LoVo (cell line): ENCODE measurements at regions not wholly inside any gene's neighbourhood (a gene's known extent, or its start where the extent isn't known, plus 50 kb on each side); places are given as distances from the start of the nearest gene placed in this dataset.
"Not testable (repeated sequence)": the region's sequence is repeated elsewhere in the genome, so short reads cannot be mapped to it uniquely, and the experiment has no call there.

Source experiments
- DNase-seq: peaks from one replicate; pipeline ENCODE4 v3.0.0-alpha.2; 2016; ENCODE audit warnings: low spot score

DNA sequence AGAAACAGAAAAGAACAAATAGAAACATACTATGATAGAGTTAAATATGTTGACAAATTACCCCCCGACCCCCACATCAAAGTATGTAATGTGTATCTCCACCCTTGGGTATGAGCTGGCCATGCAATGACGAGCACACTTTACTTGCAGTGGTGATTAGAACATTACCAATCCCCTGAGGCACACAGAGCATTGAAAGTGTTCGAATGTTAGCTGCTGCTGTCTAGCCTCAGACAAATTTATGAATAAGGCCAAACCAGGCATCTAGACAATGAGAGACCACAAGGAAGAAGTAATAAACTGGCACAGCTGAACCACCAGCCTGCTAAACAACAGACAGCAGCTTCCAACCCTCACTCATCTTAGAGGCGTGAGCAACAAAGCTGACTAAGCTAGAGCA is 380.5 kb downstream of the DSEL start:
- no peak for DNase-seq

DNA sequence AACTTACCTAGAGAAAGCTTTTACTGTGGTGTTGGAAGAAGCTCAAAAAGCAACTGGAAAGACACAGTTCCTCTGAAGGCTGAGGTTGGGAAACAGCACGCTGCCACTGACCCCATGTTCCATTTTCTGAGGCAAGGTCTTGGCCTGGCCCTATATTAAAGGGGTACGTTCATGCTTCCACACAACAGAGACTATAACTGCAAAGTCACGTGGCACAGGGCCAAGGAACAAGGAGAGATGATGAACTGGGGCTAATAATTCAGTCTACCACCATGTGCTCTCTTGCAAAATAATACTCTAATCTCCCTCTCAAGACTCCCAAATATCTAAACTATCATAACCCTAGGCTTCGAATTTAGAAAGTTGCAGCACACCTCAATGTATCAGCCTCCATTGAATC is 381.6 kb downstream of the DSEL start:
- DNase-seq = no peak

DNA sequence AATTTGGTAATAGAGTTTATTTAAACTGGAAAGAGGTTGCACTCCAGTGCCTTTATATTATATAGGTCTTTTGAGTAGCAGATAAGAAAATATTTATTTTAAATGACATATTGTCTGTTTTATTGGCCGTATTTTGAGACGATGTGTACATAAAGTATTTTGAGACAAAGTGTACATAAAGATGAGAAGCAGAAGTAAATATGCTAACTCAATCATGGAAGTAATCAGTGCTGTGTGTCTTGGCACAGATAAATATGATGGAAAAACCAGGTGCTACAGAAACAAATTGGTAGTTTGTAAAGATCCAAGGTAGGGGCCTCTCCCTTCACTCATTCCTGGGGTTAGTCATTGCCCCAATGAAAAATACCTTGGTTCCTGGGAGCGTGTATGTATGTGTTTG is 382.9 kb downstream of the DSEL start:
- DNase-seq = no peak

DNA sequence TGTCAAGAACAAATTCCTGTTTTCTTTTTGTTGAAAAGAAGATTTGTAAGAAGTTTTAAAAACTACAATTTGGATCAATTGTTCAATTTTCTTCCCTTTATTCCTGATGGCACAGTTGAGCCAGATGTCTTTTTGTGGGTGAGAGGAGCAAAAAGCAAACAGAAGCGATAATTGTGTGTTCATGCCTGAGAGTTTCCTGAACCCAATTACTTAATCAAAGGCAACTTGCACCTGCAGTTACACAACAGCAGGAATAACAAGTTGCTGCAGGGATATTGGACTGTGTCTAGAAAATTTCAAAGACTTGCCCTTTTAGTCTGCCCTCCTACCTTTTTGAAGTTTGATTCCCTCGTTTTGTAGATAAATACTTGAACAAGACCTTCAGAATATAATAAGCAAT is 383.6 kb downstream of the DSEL start:
- no peak for DNase-seq

DNA sequence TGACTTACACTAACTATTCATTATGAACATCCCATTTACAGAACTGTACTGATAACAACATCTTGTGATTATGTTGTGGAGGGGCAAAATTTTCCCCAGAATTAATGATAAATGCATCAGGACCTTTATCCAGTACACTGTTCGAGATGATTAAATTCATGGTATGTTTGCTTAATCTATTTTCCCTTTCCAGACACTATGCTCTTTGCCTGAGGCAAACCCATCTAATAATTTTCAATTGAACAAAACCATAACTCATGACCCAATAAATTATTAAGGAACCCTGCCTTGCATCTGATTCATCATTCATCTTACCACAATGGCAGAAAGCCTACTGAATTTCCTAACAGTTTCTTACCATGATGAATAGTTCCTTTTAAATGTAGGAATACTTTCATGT is 385.0 kb downstream of the DSEL start:
- DNase-seq = no peak

DNA sequence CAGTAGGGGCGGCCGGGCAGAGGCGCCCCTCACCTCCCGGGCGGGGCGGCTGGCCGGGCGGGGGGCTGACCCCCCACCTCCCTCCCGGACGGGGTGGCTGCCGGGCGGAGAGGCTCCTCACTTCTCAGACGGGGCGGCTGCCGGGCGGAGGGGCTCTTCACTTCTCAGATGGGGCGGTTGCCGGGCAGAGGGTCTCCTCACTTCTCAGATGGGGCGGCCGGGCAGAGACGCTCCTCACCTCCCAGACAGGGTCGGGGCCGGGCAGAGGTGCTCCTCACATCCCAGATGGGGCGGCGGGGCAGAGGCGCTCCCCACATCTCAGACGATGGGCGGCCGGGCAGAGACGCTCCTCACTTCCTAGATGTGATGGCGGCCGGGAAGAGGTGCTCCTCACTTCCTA is 389.8 kb downstream of the DSEL start:
- not testable (repeated sequence) for DNase-seq

DNA sequence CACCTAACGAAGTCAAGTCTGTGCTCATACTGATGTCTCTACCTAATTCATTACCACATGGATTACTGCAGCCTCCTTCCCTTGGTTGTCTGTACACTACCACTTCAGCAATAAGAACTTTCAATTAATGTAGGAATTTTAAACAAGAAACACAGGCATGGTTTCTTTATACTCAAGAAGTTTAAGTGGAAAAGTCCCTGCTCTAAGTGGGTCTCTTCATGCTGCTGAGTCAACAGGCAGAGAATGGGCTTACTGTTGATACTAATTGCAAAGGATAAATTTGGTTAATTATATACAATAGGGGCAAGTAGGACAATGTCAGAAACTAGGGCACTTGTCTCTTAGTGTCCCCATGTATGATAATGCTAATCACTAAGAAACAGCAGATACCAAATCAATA is 392.6 kb downstream of the DSEL start:
- DNase-seq = no peak

DNA sequence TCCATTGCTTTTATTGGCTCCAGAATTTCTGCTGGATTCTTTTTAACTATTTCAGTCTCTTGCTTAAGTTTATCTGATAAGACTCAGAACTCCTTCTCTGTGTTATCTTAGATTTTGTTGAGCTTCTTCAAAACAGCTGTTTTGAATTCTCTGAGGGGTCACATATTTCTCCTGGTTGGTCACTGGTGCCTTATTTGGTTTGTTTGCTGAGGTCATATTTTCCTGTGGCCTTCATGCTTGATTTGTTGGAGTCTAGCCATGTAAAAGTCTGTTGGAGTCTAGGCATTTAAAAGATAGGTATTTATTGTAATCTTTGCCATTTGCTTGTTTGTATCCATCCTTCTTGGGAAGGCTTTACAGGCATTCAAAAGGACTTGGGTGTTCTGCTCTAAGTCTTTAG is 398.7 kb downstream of the DSEL start:
- no peak for DNase-seq

DNA sequence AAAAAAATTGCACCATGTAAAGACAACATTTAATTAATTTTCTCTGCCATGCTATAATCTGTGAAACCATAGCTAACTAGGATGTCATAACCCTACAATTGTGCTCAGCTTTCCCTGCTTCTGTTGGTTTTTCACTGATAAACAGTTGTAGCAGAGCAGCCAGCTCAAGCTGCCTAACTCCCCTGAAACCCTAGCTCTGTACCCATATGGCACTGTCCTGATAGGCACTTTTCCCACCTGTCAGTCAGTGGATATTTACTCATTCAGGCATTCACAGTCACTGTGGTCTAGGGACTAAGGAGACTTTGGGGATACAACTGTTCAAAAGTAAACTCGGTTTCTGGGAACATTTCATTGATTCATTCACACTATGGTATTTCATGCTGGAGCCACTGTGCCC is 407.0 kb downstream of the DSEL start:
- DNase-seq = no peak

DNA sequence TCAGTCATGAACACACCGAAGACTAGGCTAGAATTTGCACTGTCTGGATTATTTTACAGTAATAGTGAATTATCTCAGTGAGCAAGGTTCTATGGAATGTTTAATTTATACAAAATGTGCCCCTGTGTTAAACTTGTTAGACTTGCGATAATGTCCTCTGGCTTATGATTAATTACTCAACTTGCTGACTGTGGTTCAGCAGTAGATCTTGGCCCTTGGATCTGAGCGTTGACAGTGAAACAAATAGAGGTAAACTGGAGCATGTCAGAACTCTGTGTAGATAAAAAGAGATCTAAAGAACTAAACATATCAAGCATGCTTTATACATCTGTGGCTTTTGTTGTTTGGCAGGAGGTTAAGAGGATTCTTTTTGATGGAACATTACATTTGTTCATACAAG is 407.6 kb downstream of the DSEL start:
- no peak for DNase-seq

DNA sequence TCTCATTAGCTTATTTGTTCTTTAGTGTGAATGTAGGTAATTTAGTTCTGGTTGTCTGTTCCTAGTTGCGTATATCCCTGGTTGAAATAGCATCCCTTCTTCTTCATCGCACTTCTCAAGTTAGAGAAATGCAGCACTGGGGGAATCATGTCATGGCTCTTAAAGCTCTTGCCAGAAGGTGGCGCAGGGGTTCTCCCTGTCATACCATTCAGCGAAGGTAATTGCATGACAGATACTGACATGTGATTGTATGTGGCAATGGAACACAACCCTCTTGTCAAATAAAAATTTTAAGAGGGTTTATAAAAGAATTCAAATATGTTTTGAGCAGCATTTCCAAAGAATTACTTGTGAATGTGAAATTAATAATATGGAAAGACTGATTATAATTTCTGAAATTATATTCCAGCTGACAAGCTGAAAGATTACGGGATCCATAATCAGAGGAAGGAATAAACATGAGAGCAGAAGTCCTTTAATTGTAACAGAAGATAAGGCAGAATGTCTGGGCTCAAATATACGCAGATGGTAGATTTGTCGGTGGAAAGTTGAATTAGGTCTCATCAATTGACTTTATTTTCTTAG is 411.7 kb downstream of the DSEL start:
- DNase-seq = peak; percentile 67

DNA sequence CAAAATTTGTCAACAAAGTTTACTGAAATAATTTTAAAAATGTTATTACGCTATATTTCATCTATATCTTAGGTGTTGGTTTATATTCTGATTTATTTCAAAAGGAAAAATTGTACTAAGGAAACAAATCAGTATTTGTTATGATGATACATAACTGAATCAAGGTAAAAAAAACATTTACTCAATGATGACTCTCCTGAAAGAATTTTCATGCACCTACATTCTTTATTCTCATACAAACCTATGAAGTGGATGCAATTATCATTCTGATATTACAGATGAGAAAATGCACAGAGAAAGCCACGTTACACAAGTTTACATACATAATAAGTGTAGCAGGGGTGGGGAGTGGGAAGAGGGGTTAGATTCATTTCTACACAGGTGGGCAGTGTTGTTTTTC is 422.4 kb downstream of the DSEL start:
- no peak for DNase-seq

DNA sequence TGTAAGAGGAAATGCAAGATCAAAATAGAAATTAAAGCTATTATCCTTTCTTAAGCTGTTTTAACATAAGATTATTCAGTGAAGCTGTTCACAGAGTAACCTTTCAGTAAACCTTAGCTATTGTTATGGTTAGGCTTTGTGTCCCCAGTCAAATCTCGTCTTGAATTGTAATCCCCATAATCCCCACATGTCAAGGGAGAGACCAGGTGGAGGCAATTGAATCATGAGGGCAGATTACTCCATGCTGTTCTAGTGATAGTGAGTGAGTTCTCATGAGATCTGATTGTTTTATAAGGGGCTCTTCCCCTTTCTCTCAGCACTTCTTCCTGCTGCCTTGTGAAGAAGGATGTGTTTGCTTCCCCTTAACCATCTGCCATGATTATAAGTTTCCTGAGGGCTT is 424.4 kb downstream of the DSEL start:
- no peak for DNase-seq

DNA sequence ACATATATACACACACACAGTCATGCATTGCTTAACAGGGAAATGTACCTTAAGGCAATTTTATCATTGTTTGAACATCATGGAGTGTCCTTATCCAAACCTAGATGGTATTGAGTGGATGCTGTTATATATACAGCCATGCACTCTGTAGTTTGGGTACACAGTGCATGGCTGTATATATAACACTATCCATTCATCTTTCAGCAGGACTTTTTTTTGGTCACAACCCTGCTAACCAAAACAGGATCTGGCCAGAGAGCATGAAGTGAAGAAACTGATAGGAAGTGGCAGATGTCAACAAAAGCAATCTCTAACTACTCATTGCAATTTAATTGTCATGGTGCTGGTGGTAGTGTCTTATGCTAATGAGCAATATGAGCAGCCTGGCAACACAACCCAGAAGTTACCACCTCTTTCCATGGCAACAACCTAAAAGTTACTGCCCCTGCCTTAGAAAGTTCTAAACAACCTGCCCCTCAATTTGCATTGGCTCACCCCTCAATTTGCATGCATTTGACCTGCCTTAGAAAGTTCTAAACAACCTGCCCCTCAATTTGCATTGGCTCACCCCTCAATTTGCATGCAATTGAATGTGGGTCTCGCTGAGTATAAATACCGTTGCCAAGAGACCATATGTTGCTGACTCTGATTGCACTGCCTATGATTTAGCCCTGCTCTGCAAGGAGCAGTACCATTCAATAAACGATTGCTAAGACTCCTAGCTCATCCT is 434.9 kb downstream of the DSEL start:
- DNase-seq = no peak

DNA sequence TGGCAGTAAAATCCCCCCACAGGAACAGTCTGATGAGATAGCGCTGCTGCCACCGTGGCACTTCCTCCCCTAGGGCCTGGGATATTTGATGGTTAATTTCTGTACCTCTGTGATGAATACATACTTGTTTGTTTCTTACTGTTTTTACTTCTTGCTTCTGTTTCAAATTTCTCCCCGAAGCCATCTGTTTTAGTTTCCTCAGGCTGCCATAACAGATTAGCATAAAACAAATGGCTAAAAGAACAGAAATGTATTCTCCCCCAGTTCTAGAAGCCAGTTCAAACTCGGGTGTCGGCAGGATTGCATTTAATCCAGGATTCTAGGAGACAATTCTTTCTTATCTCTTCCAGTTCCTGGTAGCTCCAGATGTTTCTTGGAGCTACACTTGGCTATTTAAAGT is 435.9 kb downstream of the DSEL start:
- no peak for DNase-seq

DNA sequence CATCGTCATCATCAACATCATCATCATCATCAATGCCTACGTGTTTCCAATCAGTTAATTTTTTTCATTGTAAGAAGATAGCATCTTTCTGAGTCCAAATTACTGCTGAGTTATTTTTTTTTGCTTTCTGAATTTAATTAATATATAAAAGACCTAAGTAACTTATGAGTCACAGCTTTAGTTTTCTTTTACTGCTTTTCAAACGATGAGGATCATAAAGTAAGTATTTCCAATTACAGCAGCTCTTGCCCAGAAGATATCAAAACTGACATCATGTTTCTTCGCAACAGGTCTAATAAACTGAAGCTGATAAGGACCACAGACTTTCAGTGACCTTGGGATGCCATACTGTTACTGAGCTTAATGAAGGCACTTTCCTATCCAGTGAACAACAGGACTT is 442.2 kb downstream of the DSEL start:
- DNase-seq = no peak

DNA sequence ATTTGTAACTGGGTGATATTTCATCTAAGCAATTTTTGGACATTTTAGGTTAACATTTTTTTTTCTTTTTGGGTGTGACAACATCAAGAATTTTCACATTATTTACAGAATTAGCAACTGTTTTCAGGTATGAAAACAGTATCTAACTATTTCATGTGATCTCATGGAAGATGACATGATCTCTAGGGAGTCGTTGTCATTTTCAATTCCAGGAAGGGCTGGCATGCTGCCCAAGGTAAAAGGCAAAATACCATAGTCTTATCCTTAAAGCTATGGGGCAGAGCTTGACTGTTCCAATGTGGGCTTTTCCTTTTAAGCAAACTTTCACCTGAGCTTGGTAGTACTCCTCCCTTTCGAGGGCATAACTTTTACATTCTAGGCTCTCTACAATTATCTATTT is 443.7 kb downstream of the DSEL start:
- DNase-seq = no peak

DNA sequence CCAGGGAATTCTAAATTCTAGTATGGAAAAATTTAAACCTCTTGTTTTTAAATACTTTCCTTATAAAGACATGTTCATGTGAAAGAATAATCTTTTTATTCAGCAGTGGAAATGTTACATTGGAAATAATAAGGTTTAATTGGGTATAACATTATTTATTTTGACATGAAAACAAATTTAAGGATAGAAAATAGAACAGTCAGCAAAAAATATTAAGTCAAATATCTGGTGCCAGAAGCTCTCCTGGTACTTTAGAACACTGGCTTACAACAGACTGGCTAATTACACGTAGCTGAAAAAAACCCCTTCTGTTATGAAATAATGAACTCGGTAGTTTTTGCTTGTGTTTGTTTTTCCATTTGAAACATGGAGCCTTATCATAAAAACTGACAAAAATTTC is 447.9 kb downstream of the DSEL start:
- no peak for DNase-seq

DNA sequence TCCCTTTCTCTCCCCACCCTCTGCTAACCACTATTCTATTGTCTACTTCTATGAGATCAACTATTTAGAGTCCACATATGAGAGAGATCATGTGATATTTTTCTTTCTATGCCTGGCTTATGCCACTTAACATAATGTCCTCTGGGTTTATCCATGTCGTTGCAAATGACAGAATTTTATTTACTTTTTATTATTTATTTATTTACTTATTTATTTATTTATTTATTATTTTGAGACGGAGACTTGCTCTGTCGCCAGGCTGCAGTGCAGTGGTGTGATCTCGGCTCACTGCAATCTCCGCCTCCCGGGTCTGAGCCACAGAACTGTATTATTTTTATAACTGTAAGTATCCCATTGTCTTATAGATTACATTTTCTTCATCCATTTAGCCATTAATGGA is 443.4 kb upstream of the CDH19 start:
- no peak for DNase-seq

DNA sequence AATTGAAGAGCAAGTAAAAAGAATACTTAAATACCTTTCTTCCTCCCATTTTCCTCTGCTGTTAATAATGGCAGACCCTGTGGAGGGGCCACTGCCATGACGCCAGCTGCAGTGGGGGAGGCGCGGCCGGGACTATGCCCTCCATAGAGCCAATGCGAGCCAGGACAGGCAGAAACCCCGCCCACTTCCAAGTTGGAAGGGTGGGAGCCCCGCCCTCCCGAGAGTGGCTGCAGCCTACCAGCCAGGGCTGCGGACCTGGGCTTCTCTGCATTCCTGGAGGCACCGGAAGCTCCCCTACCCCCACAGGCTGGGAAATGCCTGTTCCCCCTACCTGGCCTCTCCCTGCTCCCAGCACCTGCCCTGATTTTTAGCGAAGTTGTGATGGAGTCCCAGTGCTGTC is 439.4 kb upstream of the CDH19 start:
- no peak for DNase-seq

DNA sequence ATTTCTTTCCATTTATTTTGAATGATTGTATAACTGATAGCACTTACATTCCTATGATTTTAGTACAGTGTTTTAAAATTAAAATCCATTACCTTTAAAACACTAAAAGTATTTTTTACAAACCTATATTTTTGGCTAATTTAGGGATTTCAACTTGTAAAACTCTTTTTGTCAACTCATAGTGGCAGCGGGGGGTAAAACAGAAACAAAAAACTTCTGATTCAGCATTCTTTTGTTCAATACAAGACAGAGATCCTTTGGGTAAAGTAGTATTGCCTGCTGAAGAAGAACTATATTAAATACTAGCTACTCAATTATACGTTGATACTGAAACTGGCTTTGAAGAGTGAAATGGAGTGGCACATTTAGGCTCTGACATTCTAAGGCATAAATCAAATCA is 437.4 kb upstream of the CDH19 start:
- DNase-seq = no peak

DNA sequence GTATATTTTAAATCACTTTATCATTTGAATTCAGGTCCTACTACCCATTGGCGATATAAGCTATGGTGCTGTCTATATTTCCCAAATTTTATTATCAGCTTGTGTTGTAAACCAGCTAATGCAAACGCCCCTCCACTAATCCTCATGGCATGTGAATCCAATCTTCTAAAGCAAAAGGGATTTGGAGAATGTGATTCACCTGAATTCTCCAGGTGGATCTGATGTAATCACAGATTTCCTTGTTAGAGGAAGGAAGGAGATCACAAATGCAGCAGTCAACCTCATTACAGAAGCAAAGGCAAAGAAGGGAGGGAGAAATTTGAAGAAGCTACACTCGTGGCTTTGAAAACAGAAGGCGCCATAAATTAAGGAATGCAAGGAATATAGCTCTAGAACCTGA is 431.1 kb upstream of the CDH19 start:
- no peak for DNase-seq

DNA sequence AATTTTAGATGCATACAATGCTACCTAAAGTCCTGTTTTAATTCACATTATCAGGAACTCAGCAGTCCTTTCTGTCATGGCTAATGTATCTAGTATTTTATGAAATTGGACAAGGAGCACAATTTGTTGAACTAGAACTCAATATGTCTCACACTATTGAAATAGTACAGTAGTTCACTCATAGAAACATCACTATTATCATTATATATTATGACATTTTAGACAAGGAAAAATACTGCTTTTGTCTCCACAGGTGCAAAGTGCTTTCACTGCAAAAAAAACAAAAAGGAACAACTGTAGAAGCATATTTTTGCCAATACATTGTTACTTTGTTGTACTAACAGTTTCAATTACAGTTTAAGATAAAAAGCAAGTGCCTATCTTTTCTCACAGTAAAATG is 419.2 kb upstream of the CDH19 start:
- DNase-seq = no peak

DNA sequence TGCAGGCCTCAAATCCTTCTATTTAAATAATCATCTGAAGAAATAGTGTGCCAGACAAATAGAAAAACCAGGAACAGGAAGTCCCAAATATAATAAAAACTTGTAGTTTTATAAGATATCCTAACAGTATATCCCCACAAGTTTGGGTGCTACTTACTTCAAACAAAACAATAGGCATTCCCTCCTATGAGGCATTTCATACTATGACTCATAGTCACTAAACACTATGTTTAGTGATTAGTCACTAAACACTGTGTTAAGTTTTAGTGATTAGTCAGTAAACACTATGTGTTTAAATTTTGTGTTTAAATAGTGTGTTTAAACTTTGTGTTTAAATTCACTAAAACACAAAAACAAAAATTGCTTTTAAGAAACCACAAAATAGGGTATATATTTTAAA is 407.0 kb upstream of the CDH19 start:
- peak; percentile 11 for DNase-seq
